ENCODE measurements at regions not wholly inside any gene's neighbourhood (a gene's known extent, or its start where the extent isn't known, plus 50 kb on each side); places are given as distances from the start of the nearest gene placed in this dataset.

DNA sequence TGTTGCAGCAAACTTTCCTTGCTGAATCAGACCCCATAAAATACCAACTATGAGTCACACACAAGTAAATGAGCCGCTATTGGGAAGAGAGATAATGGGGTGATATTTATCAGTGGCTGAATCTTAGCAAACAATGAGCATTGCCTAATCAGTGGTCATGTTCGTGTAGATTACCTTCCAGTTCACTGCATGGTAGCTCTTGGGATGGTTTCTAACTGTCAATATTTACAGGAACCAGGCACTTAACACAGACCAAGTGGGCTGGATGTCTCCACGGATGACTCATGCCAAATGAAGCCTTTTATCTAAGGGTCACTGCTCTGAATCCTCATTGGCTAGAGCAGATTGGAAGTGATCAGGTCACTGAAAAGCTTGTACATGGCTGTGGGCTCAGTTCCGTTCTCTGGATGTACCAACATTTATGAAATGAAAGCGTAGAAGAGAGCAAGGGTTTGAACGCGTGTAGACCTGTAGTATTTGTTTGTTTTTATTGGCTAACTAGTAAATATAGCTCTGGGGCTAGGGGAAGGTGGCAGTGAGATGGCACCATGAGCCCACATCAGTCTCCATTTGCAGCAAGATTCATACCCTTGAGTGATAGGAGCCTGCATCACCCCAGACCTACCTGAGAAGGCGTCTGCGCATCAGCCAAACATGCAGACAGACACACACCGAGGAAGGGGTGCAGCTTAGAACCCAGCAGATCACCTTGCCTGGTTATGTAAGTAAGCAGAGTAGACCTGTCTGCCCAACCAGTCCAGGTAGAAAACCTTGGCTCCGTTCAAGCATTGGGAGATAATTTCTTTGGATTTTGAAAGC is 153.3 kb downstream of the TOMM20 start (continued):
- TF ChIP-seq ZNF747 (CRISPR knock-in tag; IDR thresholded peaks at IDR 0.05; ENCODE audit: borderline replicate concordance) = peak; percentile 90; the same call in 1 of the 2 replicates
- TF ChIP-seq ZNF775 (CRISPR knock-in tag; IDR thresholded peaks at IDR 0.05; ENCODE audit: borderline replicate concordance) = peak; percentile 59; the same call in 1 of the 2 replicates
- no peak for TF ChIP-seq SRSF9 (IDR thresholded peaks at IDR 0.05; ENCODE audit: borderline replicate concordance, insufficient read depth, low read depth, low read length, poor library complexity, severe bottlenecking)
- no peak for TF ChIP-seq ZNF432 (CRISPR knock-in tag; IDR thresholded peaks at IDR 0.05; ENCODE audit: borderline replicate concordance)
- TF ChIP-seq ZNF569 (CRISPR knock-in tag; IDR thresholded peaks at IDR 0.05; ENCODE audit: borderline replicate concordance) = no peak
- peak; percentile 55; the same call in 1 of the 2 replicates for TF ChIP-seq SRY (CRISPR knock-in tag; IDR thresholded peaks at IDR 0.05)
- no peak for TF ChIP-seq RBM22 (optimal IDR thresholded peaks at IDR 0.05; ENCODE audit: low read length)
- peak; percentile 77; the same call in 1 of the 2 replicates for TF ChIP-seq AKAP8 (CRISPR knock-in tag; IDR thresholded peaks at IDR 0.05)
- TF ChIP-seq ZNF335 (CRISPR knock-in tag; IDR thresholded peaks at IDR 0.05) = peak; percentile 76
- 0 out of 2 replicates have a peak, but pooled peaks have one; percentile 48 for TF ChIP-seq ZNF549 (CRISPR knock-in tag; IDR thresholded peaks at IDR 0.05)
- TF ChIP-seq ZNF780A (CRISPR knock-in tag; IDR thresholded peaks at IDR 0.05) = no peak
- TF ChIP-seq, protein P1, sequence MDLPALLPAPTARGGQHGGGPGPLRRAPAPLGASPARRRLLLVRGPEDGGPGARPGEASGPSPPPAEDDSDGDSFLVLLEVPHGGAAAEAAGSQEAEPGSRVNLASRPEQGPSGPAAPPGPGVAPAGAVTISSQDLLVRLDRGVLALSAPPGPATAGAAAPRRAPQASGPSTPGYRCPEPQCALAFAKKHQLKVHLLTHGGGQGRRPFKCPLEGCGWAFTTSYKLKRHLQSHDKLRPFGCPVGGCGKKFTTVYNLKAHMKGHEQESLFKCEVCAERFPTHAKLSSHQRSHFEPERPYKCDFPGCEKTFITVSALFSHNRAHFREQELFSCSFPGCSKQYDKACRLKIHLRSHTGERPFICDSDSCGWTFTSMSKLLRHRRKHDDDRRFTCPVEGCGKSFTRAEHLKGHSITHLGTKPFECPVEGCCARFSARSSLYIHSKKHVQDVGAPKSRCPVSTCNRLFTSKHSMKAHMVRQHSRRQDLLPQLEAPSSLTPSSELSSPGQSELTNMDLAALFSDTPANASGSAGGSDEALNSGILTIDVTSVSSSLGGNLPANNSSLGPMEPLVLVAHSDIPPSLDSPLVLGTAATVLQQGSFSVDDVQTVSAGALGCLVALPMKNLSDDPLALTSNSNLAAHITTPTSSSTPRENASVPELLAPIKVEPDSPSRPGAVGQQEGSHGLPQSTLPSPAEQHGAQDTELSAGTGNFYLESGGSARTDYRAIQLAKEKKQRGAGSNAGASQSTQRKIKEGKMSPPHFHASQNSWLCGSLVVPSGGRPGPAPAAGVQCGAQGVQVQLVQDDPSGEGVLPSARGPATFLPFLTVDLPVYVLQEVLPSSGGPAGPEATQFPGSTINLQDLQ (CRISPR knock-in tag; IDR thresholded peaks at IDR 0.05) = peak; percentile 54; the same call in 1 of the 2 replicates
- peak; percentile 91 for TF ChIP-seq ZNF772 (CRISPR knock-in tag; IDR thresholded peaks at IDR 0.05)
- TF ChIP-seq PTBP1 (IDR thresholded peaks at IDR 0.05; ENCODE audit: low read depth, low read length, poor library complexity, severe bottlenecking) = no peak
- peak; percentile 98 for TF ChIP-seq CEBPB (IDR thresholded peaks at IDR 0.05; ENCODE audit: borderline replicate concordance, low read depth, low read length)
- TF ChIP-seq KMT2B (CRISPR knock-in tag; IDR thresholded peaks at IDR 0.05) = peak; percentile 60
- TF ChIP-seq ONECUT2 (CRISPR knock-in tag; IDR thresholded peaks at IDR 0.05) = peak; percentile 73
- TF ChIP-seq ZSCAN20 (CRISPR knock-in tag; IDR thresholded peaks at IDR 0.05; ENCODE audit: borderline replicate concordance) = no peak; the same call in 1 of the 2 replicates
- TF ChIP-seq PHF20 (CRISPR knock-in tag; IDR thresholded peaks at IDR 0.05) = no peak
- TF ChIP-seq, protein P2, sequence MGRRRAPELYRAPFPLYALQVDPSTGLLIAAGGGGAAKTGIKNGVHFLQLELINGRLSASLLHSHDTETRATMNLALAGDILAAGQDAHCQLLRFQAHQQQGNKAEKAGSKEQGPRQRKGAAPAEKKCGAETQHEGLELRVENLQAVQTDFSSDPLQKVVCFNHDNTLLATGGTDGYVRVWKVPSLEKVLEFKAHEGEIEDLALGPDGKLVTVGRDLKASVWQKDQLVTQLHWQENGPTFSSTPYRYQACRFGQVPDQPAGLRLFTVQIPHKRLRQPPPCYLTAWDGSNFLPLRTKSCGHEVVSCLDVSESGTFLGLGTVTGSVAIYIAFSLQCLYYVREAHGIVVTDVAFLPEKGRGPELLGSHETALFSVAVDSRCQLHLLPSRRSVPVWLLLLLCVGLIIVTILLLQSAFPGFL (CRISPR knock-in tag; IDR thresholded peaks at IDR 0.05) = no peak
- 0 out of 2 replicates have a peak, but pooled peaks have one; percentile 6 for TF ChIP-seq MAF1 (CRISPR knock-in tag; IDR thresholded peaks at IDR 0.05; ENCODE audit: borderline replicate concordance)
- TF ChIP-seq ZNF570 (CRISPR knock-in tag; IDR thresholded peaks at IDR 0.05; ENCODE audit: borderline replicate concordance) = no peak
- TF ChIP-seq, protein P3, sequence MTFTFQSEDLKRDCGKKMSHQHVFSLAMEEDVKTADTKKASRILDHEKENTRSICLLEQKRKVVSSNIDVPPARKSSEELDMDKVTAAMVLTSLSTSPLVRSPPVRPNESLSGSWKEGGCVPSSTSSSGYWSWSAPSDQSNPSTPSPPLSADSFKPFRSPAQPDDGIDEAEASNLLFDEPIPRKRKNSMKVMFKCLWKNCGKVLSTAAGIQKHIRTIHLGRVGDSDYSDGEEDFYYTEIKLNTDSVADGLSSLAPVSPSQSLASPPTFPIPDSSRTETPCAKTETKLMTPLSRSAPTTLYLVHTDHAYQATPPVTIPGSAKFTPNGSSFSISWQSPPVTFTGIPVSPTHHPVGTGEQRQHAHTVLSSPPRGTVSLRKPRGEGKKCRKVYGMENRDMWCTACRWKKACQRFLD (CRISPR knock-in tag; IDR thresholded peaks at IDR 0.05; ENCODE audit: borderline replicate concordance) = no peak
